ENCODE measurements at regions not wholly inside any gene's neighbourhood (a gene's known extent, or its start where the extent isn't known, plus 50 kb on each side); places are given as distances from the start of the nearest gene placed in this dataset.

GRCh38 chr11:27187848-27188621 lies 147.4 kb downstream of the BBOX1 start:
- FAIRE-seq = no peak

GRCh38 chr11:27187075-27187847 lies 146.6 kb downstream of the BBOX1 start:
- no peak for FAIRE-seq

DNA sequence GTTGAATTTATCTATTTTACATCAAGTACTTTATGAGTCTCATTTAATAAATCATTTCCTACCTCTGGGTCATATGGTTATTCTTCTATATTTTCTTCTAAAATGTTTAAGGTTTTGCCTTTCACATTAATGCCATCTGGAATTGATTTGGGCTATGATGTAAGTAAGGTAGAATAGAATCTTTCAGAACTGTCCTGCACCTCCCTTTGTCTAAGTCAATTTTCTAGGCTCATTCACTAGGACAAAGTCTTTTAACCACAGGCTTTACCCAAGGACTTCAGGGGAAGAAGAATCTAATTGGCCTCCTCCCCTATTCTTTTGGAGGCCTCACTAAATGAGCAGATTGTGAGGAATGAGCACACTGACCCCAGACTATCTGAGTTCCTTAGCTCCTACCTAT lies 146.0 kb downstream of the BBOX1 start:
- FAIRE-seq = no peak

- no peak for FAIRE-seq
These were observed 144.1 kb downstream of the BBOX1 start for GRCh38 chr11:27184458-27185312.

- FAIRE-seq = peak; percentile 67
These were observed 143.2 kb downstream of the BBOX1 start for GRCh38 chr11:27183672-27184457.

GRCh38 chr11:27179334-27179733 lies 138.7 kb downstream of the BBOX1 start:
- FAIRE-seq = no peak

GRCh38 chr11:27178859-27179258 lies 138.2 kb downstream of the BBOX1 start:
- FAIRE-seq = no peak
